ENCODE measurements at regions not wholly inside any gene's neighbourhood (a gene's known extent, or its start where the extent isn't known, plus 50 kb on each side); places are given as distances from the start of the nearest gene placed in this dataset.

DNA sequence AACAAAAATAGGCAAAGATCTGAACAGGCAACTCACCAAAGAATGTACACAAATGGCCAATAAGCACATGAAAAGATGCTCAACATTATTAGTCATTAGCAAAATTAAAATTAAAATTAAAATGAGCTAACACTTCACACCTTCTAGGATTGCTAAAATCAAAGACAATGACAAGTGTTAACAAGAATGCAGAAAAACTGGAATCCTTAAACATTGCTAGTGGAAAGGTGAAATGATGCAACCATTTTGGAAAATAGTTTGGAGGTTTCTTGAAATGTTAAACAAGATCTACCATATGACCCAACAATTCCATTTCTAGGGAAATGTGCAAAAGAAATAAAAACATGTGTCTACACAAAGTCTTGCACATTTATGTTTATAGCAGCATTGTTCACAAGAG is 75.5 kb upstream of the DST start:
- TF ChIP-seq, protein P1, sequence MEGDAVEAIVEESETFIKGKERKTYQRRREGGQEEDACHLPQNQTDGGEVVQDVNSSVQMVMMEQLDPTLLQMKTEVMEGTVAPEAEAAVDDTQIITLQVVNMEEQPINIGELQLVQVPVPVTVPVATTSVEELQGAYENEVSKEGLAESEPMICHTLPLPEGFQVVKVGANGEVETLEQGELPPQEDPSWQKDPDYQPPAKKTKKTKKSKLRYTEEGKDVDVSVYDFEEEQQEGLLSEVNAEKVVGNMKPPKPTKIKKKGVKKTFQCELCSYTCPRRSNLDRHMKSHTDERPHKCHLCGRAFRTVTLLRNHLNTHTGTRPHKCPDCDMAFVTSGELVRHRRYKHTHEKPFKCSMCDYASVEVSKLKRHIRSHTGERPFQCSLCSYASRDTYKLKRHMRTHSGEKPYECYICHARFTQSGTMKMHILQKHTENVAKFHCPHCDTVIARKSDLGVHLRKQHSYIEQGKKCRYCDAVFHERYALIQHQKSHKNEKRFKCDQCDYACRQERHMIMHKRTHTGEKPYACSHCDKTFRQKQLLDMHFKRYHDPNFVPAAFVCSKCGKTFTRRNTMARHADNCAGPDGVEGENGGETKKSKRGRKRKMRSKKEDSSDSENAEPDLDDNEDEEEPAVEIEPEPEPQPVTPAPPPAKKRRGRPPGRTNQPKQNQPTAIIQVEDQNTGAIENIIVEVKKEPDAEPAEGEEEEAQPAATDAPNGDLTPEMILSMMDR (IDR thresholded peaks at IDR 0.05): no peak

DNA sequence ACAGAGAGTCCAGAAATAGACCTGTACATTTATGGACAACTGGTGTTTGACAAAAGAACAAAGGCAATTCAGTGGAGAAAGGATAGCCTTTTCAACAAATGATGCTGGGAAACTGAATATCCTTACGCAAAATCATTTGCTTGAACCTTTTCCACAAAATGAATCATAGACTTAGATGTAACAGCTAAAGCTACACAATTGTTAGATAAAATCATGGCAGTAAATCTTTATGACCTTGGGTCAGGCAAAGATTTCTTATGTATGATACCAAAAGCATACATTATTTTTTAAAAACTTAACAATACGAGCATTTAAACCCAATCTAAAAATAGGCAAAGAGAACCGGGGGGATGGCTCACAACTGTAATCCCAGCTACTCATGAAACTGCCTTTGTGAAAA is 73.5 kb upstream of the DST start:
- TF ChIP-seq, protein P1 (IDR thresholded peaks at IDR 0.05): no peak

DNA sequence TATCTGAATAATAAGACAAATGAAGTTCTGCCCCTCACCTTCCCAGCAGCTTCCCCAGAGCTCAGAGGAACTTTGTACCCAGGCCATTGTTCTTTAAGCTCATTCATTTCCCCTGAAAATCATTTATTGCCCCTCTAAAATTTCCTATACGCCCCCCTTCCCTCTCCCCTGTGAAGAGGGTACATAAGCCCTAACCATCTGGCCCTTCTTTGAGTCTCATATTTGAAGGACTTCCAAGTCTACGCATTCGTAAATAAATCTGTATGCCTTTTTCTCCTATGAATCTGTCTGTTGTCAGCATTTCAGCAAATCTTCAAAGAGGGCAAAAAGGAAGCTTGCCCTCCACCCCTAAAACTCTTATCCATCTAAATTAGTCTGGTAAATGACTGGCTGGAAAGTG is 73.1 kb upstream of the DST start:
- TF ChIP-seq, protein P1 (IDR thresholded peaks at IDR 0.05): no peak

DNA sequence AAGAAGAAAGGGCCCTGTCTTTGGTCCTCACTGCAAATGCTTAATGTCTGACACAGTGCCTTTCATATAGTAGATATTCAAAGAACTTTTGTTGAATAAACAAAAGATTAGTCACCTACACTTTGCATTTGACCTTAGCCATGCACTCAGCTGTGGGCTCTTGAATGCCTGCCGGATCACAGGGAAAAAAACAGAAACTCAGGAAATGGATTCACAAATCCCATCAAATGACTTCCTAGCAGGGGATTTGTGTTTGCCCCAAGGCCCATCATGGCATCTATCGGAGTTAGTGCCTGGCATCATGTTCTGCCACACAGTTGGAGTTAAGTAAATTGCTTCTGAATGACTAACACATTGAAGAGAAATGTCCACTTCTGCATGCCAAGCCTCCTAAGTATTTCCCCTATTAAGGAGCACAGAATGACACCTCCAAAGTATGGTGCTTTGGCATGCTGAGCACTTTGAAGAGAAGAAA is 72.3 kb upstream of the DST start:
- TF ChIP-seq, protein P1 (IDR thresholded peaks at IDR 0.05): no peak

DNA sequence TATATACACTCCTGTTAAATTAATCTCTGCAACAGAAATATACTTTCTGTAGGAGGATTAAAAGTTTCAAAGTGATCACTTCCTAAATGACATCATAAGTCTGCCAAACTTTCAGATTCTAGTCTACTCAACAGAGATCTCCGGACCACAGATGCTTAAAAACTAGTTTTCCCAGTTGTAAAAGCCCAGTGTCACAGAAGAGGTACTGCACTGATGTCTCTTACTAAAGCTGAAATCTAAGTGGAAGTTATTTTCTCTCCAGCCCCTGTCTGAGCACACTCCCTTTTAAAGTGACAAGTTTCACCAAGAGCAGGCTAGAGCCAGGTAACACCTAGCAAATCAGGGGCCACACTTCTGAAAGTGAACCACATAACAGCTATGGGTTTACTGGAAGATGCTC is 71.6 kb upstream of the DST start:
- TF ChIP-seq, protein P1 (IDR thresholded peaks at IDR 0.05): no peak

DNA sequence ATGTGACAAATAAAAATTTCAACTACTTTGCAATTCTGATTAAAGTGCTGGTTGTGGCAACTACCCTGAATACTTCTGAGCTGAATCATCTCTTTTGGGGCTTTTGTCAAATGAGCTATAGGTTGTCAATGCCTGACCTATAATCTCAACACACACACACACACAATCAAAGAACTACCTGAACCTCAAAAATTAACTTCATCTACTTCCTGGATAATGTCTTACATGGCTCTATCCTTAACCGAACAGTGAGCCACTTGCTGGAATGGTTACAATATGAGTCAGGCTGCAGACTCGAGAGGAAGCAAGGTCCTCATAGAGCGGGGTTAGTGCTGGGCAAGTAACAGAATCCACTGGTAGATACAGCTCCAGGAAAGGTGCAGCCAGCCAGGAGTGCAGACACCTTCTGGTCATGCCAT is 70.6 kb upstream of the DST start:
- TF ChIP-seq, protein P1 (IDR thresholded peaks at IDR 0.05): no peak

DNA sequence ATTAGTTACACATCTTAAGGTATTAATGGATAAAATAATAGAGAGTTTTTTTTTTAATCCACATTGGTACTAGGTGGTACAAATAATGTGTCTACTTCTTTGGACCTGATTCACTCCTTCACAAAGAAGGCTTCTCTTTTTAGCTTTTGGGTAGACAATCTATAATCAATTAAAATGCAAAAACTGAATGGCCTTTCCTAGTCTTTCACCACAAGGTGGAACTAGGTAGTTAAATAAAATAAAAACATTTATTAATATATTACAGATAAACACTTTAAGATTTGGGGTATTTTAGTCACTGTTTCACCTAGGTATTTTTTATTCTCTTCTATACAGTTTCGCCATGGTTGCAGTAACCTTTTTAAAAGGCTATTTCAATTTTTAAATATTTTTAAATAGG is 68.3 kb upstream of the DST start:
- TF ChIP-seq, protein P1 (IDR thresholded peaks at IDR 0.05): no peak

DNA sequence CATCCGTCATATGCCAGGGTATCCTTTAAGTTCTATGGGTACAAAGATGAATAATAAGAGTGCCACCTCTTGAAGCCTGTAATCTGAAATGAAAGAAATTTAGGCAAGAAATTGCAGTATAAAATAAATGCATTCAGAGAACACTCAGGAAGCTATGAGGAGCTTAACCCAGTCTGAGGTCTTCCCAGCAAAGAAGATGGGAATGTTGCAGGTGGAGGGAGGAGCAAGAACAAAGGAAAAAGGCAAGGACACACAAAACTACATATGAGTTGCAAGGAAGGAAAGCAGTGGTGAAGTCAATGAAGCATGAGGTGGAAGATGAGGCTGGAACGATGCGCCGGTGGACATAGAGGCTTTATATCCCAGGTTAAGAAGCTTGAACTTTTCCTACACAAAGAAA is 67.0 kb upstream of the DST start:
- TF ChIP-seq, protein P1 (IDR thresholded peaks at IDR 0.05): no peak
